HEK293T (cell line): ENCODE measurements at regions not wholly inside any gene's neighbourhood (a gene's known extent, or its start where the extent isn't known, plus 50 kb on each side); places are given as distances from the start of the nearest gene placed in this dataset.

Source experiments
- BHLHE40 ChIP-seq: fragments of 450-650 bp; IDR thresholded peaks from 2 replicates; pipeline ENCODE4 v1.6.1; 2016; ENCODE audit warnings: mild to moderate bottlenecking, moderate library complexity, borderline replicate concordance
- ELF4 ChIP-seq: fragments of 450-650 bp; IDR thresholded peaks from 2 replicates; pipeline ENCODE4 v1.6.1; 2017; ENCODE audit warnings: antibody characterized with exemption
- FOXK2 ChIP-seq: fragments of 450-650 bp; IDR thresholded peaks from 2 replicates; pipeline ENCODE4 v1.6.1; 2016; ENCODE audit warnings: mild to moderate bottlenecking
- FOXM1 ChIP-seq: fragments of 450-650 bp; IDR thresholded peaks from 2 replicates; pipeline ENCODE4 v1.6.1; 2017; ENCODE audit warnings: mild to moderate bottlenecking, borderline replicate concordance
- HDGF ChIP-seq: fragments of 450-650 bp; IDR thresholded peaks from 2 replicates; pipeline ENCODE4 v1.6.1; 2017; ENCODE audit warnings: antibody characterized with exemption, borderline replicate concordance
- LEF1 ChIP-seq: fragments of 450-650 bp; IDR thresholded peaks from 2 replicates; pipeline ENCODE4 v1.6.1; 2017; ENCODE audit warnings: mild to moderate bottlenecking, borderline replicate concordance
- SP1 ChIP-seq: fragments of 450-650 bp; IDR thresholded peaks from 2 replicates; pipeline ENCODE4 v1.6.1; 2017
- SUZ12 ChIP-seq: fragments of 450-650 bp; IDR thresholded peaks from 2 replicates; pipeline ENCODE4 v1.6.1; 2016; ENCODE audit warnings: mild to moderate bottlenecking
- TARDBP ChIP-seq: fragments of 450-650 bp; IDR thresholded peaks from 2 replicates; pipeline ENCODE4 v1.6.1; 2016
- ZNF384 ChIP-seq: fragments of 450-650 bp; IDR thresholded peaks from 2 replicates; pipeline ENCODE4 v1.6.1; 2016
- TF ChIP-seq, protein P1 (sequence below): fragments of 450-650 bp; IDR thresholded peaks from 2 replicates; pipeline ENCODE4 v1.6.1; 2016

DNA sequence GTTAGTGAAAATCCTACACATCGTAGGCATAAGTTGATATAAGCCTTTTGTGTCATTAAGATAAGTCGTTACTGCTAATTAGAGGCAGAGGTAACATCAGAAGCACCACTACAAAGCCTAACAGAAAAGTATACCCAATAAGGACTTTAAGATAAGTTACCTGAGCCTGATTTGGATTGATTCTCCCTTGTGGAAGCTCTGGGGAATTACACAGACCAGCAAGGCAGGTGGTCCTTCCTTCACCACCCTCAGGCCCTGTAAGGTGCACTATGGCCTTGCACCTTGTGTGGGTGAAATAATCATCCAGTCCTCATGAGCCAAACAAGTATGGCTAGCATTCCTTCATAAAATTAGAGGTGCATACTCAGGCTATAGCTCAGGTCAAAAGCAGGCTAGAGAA, 166.7 kb upstream of the CHRM3 start:
- no peak for TF ChIP-seq ELF4
- no peak for TF ChIP-seq SP1
- no peak for TF ChIP-seq SUZ12
- TF ChIP-seq FOXK2: no peak
- TF ChIP-seq, protein P1, sequence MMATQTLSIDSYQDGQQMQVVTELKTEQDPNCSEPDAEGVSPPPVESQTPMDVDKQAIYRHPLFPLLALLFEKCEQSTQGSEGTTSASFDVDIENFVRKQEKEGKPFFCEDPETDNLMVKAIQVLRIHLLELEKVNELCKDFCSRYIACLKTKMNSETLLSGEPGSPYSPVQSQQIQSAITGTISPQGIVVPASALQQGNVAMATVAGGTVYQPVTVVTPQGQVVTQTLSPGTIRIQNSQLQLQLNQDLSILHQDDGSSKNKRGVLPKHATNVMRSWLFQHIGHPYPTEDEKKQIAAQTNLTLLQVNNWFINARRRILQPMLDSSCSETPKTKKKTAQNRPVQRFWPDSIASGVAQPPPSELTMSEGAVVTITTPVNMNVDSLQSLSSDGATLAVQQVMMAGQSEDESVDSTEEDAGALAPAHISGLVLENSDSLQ: no peak
- TF ChIP-seq FOXM1: no peak
- no peak for TF ChIP-seq ZNF384
- no peak for TF ChIP-seq TARDBP
- TF ChIP-seq LEF1: no peak
- TF ChIP-seq BHLHE40: no peak
- no peak for TF ChIP-seq HDGF
